Activated CD4-positive, alpha-beta memory T cell treated with anti-CD3 and anti-CD28 coated beads, Interleukin-2, amount 10 ng/mL, durations not matched to agents 7 days and 5 days (primary cell): ENCODE measurements at regions not wholly inside any gene's neighbourhood (a gene's known extent, or its start where the extent isn't known, plus 50 kb on each side); places are given as distances from the start of the nearest gene placed in this dataset.

Source experiments
- CTCF ChIA-PET: fragments of 350-600 bp; sonication (Branson Sonifier 250); formaldehyde crosslinking; loops from one replicate; lab custom pipeline; 2021; ENCODE audit warnings: antibody characterized with exemption, inconsistent platforms; lab: Charles Lee
- POLR2A ChIA-PET: fragments of 350-600 bp; sonication (Branson Sonifier 250); formaldehyde crosslinking; loops from one replicate; lab custom pipeline; 2021; ENCODE audit warnings: antibody characterized with exemption; lab: Charles Lee
- DNase-seq: peaks from one replicate; pipeline ENCODE4 v3.0.0-alpha.2; 2020
- H3K27ac Mint-ChIP-seq: one replicate; pipeline ENCODE4 v1.8.0; 2021; ENCODE audit warnings: mild to moderate bottlenecking, mixed read lengths
- H3K27me3 Mint-ChIP-seq: one replicate; pipeline ENCODE4 v1.8.0; 2021; ENCODE audit warnings: mixed read lengths
- H3K36me3 Mint-ChIP-seq: one replicate; pipeline ENCODE4 v1.8.0; 2021; ENCODE audit warnings: low read depth, mixed read lengths
- H3K4me1 Mint-ChIP-seq: one replicate; pipeline ENCODE4 v1.8.0; 2021; ENCODE audit warnings: mixed read lengths
- H3K4me3 Mint-ChIP-seq: one replicate; pipeline ENCODE4 v1.8.0; 2021; ENCODE audit warnings: mild to moderate bottlenecking, mixed read lengths
- H3K9me3 Mint-ChIP-seq: one replicate; pipeline ENCODE4 v1.8.0; 2021; ENCODE audit warnings: mixed read lengths

DNA sequence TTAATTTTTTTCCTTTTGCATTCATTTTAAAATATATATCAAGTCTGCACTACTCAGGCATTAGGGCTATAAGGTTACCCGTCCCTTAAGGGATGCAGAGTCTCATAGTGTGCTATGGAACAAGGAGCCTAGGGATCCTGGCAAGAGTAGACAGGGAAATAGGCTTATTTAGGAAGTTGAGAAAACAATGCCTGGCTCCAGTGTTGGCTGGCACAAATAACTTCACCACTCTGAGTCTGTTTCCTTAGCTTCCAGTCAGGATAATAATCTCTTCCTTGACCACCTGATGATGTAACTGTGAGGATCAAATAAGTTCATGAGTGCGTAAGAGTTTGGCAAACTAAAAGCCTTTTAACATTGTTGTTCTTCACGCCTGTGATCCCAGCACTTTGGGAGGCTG lies 540.8 kb upstream of the IL12A start:
- no peaks in the 10 kb centered on the region for H3K27me3 Mint-ChIP-seq
- H3K27ac Mint-ChIP-seq, result no peak overlapping the region
- H3K4me1 Mint-ChIP-seq, result no peaks in the 10 kb centered on the region
- H3K9me3 Mint-ChIP-seq, result no peaks in the 10 kb centered on the region
- DNase-seq, result no peak
- H3K4me3 Mint-ChIP-seq, result no peak overlapping the region
- ChIA-PET CTCF (no interaction called here), POLR2A (no interaction called here)
- no peaks in the 10 kb centered on the region for H3K36me3 Mint-ChIP-seq

DNA sequence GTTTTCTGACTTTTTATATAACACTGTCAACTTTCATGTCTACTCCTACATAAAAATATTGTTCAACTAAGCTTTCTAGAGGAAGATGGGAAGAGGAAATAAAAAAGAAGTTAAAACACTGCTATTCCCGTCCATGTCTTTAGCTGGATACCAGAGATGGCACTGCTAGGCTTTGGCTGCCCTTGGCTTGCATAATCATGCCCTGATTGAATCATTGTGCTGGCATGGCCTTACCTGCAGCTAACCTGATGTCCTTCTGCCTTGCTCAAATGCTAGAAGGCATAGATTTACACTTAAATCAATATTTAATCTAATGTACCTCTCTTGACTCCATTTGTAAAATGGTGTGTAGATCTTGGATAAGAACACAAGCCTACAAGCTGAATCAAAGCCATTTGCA lies 539.7 kb upstream of the IL12A start:
- Mint-ChIP-seq H3K4me3 (no peak overlapping the region), H3K4me1 (no peaks in the 10 kb centered on the region), H3K27ac (no peak overlapping the region), H3K9me3 (no peaks in the 10 kb centered on the region), H3K27me3 (no peaks in the 10 kb centered on the region), H3K36me3 (no peaks in the 10 kb centered on the region)
- ChIA-PET POLR2A (no interaction called here), CTCF (no interaction called here)
- no peak for DNase-seq

DNA sequence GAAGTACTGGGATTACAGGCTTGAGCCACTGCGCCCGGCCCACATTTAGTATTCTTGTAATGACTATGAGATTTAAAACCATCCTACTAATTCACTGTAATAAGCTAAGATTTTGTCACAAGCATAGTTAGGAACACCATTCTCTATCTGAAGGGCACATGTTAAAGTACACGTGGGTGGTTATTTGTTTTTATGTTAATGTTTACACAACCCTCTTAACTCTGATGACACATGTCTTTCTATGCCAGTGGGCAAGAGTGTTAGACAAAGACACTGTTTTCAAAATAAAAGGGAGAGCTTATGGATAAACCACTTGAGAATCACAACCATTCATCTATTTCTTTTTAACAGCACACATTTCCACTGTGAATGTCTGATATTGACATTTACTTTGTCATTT lies 537.6 kb upstream of the IL12A start:
- H3K27ac Mint-ChIP-seq, result no peak overlapping the region
- no peak for DNase-seq
- peaks cover 2% of the 10 kb centered on the region for H3K9me3 Mint-ChIP-seq
- H3K36me3 Mint-ChIP-seq, result no peaks in the 10 kb centered on the region
- H3K27me3 Mint-ChIP-seq, result no peaks in the 10 kb centered on the region
- no peaks in the 10 kb centered on the region for H3K4me1 Mint-ChIP-seq
- no peak overlapping the region for H3K4me3 Mint-ChIP-seq
- ChIA-PET CTCF (no interaction called here), POLR2A (no interaction called here)

DNA sequence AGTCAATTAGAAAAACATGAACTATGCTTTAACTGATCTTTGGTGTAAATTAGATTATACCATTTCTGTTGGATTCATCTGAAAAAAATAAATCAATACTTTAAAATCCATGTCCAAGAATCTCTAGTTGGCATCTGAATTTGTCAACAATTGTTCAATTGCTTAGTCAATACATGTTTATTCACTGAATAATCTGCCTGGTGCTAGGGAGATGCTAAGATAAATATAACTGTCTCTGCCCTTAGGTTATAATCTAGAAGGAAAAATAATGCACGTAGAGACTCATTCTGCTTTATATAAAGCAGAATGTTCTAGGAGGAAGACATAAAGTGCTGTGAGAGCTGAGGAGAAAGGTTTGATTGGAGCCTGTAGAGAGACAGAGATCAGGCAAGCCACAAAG lies 537.2 kb upstream of the IL12A start:
- DNase-seq, result no peak
- POLR2A ChIA-PET, result no interaction called here
- Mint-ChIP-seq H3K27me3 (no peaks in the 10 kb centered on the region), H3K4me3 (no peak overlapping the region), H3K4me1 (no peaks in the 10 kb centered on the region), H3K36me3 (no peaks in the 10 kb centered on the region), H3K9me3 (peaks cover 2% of the 10 kb centered on the region), H3K27ac (no peak overlapping the region)
- CTCF ChIA-PET, result no interaction called here

DNA sequence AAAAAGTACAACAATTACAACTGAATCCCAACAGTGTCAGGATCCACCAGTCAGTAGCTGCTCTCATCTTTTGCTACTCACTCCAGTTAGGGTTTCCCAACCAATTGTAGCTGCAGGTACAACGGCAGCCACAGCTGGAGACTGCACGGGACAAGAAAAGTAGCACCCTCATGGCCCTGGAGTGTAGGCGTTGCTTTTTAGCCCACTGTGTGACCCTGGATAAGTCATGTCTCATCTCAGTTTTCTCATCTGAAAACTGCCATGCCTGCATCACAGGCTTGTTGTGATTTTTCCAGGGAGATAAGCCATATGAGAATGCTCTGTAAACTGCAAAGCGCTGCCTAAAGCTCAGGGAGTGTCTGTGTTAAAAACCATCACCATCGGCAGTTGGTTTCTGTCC lies 535.6 kb upstream of the IL12A start:
- Mint-ChIP-seq H3K27ac (no peak overlapping the region), H3K27me3 (no peaks in the 10 kb centered on the region), H3K4me3 (no peak overlapping the region), H3K4me1 (no peaks in the 10 kb centered on the region), H3K36me3 (no peaks in the 10 kb centered on the region), H3K9me3 (peaks cover 2% of the 10 kb centered on the region)
- POLR2A ChIA-PET, result no interaction called here
- CTCF ChIA-PET, result no interaction called here
- DNase-seq, result no peak

DNA sequence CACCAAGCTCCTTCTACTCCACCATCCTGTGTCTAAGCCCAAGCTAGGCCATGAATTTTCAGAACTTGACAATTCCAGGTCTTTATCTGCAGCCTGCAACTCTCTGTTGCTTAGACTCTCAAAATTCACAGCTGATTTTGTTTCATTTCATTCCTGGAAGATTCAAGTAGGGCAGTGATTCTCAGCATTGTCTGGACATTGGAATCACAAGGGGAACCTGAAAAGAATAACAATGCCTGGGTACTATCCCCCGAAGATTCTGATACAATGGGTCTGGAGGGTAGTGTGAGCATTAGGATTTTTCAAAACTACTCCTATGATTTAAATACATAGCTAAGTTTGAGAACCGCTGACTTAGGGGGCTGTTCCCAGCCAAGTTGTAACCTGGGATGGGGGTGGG lies 534.7 kb upstream of the IL12A start:
- ChIA-PET POLR2A (no interaction called here), CTCF (no interaction called here)
- no peak overlapping the region for H3K27ac Mint-ChIP-seq
- DNase-seq, result no peak
- H3K4me3 Mint-ChIP-seq, result no peak overlapping the region
- H3K27me3 Mint-ChIP-seq, result no peaks in the 10 kb centered on the region
- peaks cover 2% of the 10 kb centered on the region for H3K9me3 Mint-ChIP-seq
- H3K4me1 Mint-ChIP-seq, result no peaks in the 10 kb centered on the region
- H3K36me3 Mint-ChIP-seq, result no peaks in the 10 kb centered on the region

DNA sequence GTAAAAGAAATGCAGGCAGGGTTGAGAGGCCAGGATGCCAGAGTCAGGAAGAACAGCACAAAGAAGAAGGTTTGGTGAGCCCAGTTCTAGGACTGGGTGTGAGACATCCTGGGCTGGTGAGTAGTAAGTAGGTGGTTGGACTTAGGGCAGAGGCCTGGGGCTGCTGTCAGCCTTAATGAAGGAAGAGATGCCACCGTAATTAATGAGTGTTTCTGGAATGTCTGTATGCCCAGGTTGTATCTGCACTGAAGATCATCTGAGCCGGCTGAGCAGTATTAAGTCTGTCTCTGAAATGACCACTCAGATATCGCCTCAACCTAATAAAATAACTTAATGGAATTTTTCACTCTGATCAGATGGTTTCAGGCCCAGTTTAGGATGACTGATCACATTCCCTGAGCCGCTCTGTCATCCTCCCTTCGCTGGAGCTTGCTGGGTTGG lies 532.9 kb upstream of the IL12A start:
- no peaks in the 10 kb centered on the region for H3K36me3 Mint-ChIP-seq
- DNase-seq, result no peak
- H3K9me3 Mint-ChIP-seq, result peaks cover 2% of the 10 kb centered on the region
- no peaks in the 10 kb centered on the region for H3K4me1 Mint-ChIP-seq
- H3K4me3 Mint-ChIP-seq, result no peak overlapping the region
- POLR2A ChIA-PET, result no interaction called here
- H3K27ac Mint-ChIP-seq, result no peak overlapping the region
- CTCF ChIA-PET, result no interaction called here
- no peaks in the 10 kb centered on the region for H3K27me3 Mint-ChIP-seq

DNA sequence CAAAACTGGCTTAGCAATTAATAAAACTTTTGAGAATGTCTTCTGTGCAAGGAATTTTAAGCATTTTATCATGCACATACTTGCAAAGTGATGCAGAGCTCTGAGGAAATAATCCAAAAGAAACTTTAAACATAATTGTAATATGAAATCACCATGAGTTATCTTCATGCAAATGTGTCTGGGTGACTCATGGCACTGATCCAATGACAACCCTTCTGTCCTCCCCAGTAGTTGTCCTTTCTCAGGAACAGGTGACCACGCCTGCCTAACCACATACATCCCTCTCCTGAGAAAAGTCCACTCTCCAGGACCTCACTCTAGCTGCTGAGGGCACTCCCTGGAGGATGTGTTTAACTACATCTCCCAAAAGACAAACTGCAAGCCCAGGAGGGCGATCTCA lies 530.6 kb upstream of the IL12A start:
- CTCF ChIA-PET, result no interaction called here
- Mint-ChIP-seq H3K4me1 (no peaks in the 10 kb centered on the region), H3K36me3 (no peaks in the 10 kb centered on the region), H3K27me3 (no peaks in the 10 kb centered on the region), H3K4me3 (no peak overlapping the region), H3K9me3 (peaks cover 5% of the 10 kb centered on the region), H3K27ac (no peak overlapping the region)
- POLR2A ChIA-PET, result no interaction called here
- no peak for DNase-seq

DNA sequence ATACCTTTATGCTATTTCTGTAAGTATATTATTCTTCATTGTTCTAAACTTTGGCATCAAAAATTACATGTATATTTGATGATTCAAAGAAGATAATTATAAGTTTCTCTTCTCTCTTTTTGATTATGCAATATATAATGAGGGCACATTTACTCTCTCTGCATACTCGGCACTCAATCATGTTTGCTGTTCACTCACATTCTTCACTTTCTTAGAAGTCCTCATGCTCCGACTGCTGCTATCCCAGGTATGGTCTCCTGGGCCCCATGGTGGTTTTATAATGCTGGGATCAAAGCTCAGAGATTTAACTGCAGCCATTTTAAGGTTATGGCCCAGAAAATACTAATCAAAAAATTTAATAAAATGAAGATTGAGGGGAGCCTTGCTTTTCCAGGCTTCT lies 529.7 kb upstream of the IL12A start:
- H3K27ac Mint-ChIP-seq, result no peak overlapping the region
- no peaks in the 10 kb centered on the region for H3K27me3 Mint-ChIP-seq
- no peaks in the 10 kb centered on the region for H3K4me1 Mint-ChIP-seq
- no peak for DNase-seq
- POLR2A ChIA-PET, result no interaction called here
- H3K36me3 Mint-ChIP-seq, result no peaks in the 10 kb centered on the region
- H3K9me3 Mint-ChIP-seq, result peaks cover 5% of the 10 kb centered on the region
- no peak overlapping the region for H3K4me3 Mint-ChIP-seq
- CTCF ChIA-PET, result no interaction called here

DNA sequence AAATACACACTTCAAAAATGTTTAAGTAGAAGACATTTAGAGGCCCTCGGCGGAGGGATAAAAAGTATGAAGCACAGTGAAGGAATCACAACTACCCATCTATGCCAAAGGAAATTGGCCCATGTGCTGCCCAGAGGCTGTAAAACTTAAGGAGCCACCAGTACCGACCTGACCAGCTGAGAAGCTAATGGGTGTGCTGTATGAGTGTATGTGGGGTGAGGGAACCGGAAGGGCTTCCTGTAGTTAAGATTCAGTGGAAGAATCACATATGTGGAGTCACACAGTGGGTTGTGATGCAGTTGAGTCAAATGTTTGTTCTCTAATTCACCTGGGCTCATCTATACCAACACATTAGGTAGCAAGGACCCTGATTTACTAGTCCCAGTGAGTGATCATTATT lies 516.0 kb upstream of the IL12A start:
- Mint-ChIP-seq H3K36me3 (no peaks in the 10 kb centered on the region), H3K4me3 (no peak overlapping the region), H3K27ac (no peak overlapping the region), H3K9me3 (no peaks in the 10 kb centered on the region), H3K4me1 (no peaks in the 10 kb centered on the region), H3K27me3 (no peaks in the 10 kb centered on the region)
- ChIA-PET CTCF (no interaction called here), POLR2A (no interaction called here)
- no peak for DNase-seq

DNA sequence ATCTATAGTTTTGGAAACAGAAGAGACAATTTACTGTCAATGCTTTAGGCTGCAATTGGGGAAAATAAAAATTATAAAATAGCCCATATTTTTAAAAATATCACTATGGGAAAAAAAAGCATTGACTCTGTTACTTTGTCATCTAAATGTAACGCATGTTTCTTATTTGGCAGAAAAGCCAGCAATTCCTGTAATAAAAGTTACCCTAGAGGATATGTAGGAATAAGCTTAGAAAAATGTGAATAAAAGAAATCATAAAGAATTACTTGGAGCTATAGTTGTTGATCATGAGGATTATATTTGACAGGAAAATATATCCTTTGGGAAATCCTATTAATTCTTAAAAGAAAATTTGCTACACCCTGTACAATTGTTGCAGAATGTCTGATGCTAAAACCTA lies 515.4 kb upstream of the IL12A start:
- Mint-ChIP-seq H3K27me3 (no peaks in the 10 kb centered on the region), H3K27ac (no peak overlapping the region), H3K4me3 (no peak overlapping the region), H3K4me1 (no peaks in the 10 kb centered on the region), H3K9me3 (no peaks in the 10 kb centered on the region), H3K36me3 (no peaks in the 10 kb centered on the region)
- CTCF ChIA-PET, result no interaction called here
- DNase-seq, result no peak
- POLR2A ChIA-PET, result no interaction called here

DNA sequence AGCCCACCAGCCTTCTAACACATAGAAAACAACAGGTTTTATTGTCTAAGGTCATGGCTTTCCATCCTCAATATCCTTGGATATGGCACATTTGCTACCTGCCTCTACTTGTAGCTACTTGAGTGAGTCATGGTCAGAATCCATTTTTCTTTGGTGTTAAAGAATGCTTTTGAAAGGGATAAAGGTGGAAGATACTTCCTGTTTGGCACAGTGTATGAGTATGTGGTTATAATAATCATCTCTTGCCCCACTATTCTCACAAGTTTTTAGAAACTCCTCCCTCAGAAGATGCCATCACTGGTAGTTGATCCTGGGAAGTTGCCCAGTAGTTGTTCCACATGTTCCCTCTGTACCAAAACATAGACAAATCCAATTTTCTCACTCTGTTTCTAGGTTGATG lies 508.6 kb upstream of the IL12A start:
- Mint-ChIP-seq H3K4me3 (no peak overlapping the region), H3K27ac (no peak overlapping the region), H3K27me3 (no peaks in the 10 kb centered on the region), H3K9me3 (no peaks in the 10 kb centered on the region), H3K36me3 (no peaks in the 10 kb centered on the region), H3K4me1 (no peaks in the 10 kb centered on the region)
- DNase-seq, result no peak
- ChIA-PET POLR2A (no interaction called here), CTCF (no interaction called here)

DNA sequence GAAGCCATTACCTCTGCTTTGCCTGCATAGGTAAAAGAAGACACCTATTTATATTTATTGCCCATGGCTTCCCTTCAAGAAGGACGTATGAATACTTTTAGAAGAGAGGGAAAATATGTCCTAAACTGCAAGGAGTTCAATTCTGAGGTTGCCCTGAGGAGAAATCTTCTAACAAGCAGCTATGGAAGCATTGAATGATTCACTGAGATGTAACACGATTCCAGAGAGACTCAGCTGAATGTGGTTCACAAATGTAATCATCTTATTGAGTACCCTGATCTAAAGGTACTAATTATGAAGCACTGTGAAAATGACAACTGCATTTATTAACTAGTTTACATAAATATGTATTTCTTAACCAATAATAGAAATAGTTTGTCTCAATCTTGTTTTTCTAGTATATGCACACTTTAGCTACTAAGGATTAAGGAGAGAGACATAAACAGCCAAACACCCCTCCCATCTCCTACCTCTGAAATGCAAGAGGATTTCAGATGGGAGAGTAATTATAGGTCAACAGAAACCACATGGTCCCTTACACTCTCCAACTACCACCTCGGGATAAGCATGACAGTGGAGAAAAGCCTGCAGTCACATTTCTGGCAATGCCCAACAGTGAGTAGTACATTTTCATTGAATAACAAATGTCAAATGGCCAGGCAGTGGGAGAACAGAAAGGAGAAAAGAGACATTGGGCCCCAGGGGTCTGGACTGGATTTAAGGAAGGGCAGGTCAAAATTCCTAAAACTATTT lies 506.2 kb upstream of the IL12A start:
- Mint-ChIP-seq H3K4me1 (no peaks in the 10 kb centered on the region), H3K36me3 (no peaks in the 10 kb centered on the region), H3K27ac (no peak overlapping the region), H3K9me3 (no peaks in the 10 kb centered on the region), H3K27me3 (no peaks in the 10 kb centered on the region), H3K4me3 (no peak overlapping the region)
- POLR2A ChIA-PET, result no interaction called here
- CTCF ChIA-PET, result no interaction called here
- no peak for DNase-seq

DNA sequence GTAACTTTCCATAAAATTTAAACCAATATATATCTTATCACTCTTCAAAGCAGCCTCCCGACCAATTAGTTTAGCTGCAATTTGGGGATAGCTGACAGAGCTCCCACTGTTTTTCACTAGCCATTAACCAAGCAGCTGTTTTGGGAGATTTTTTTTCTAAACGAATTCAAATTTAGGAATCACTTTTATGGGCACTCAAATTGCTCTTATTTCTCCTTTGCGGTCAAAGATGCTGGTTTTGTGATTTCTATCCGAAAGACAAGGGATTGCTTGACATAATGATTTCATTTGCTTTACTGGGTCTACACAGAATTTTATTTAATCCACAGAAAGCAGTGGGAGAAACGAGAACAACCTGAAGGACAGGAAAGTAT lies 505.7 kb upstream of the IL12A start:
- H3K36me3 Mint-ChIP-seq, result no peaks in the 10 kb centered on the region
- ChIA-PET POLR2A (no interaction called here), CTCF (no interaction called here)
- H3K4me1 Mint-ChIP-seq, result no peaks in the 10 kb centered on the region
- no peaks in the 10 kb centered on the region for H3K9me3 Mint-ChIP-seq
- no peak overlapping the region for H3K4me3 Mint-ChIP-seq
- no peaks in the 10 kb centered on the region for H3K27me3 Mint-ChIP-seq
- DNase-seq, result no peak
- H3K27ac Mint-ChIP-seq, result no peak overlapping the region
